NCI-H524 (cell line): ENCODE measurements at regions not wholly inside any gene's neighbourhood (a gene's known extent, or its start where the extent isn't known, plus 50 kb on each side); places are given as distances from the start of the nearest gene placed in this dataset.

Experiments
- DNase-seq, 2 experiments: peaks; one replicate each; lab custom pipeline; 2025; lab: John Stamatoyannopoulos, UW

- DNase-seq = no peak
Measured at GRCh38 chr1:112219267-112219666, 176.7 kb upstream of the CTTNBP2NL start.

DNA sequence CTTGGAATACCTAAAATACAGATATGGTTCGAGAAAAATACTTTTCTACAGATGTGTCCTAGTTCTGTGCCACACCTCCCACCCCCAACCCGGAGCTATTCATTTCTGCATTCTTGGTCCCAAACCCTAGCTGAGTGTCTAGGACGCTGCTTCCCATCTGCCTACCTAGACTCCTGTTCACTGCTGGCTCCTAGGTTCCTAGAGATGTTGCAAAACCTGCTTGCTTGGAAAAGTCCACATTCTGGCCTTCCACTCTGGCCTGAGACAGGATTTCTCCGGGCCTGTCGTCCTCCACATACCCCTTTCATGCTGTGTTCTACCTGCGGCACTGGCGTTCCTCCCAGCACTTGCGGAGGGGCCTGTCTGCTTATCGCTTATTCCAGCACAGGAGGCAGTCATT, 165.8 kb upstream of the CTTNBP2NL start:
- no peak for DNase-seq

GRCh38 chr1:112231331-112231730, 164.7 kb upstream of the CTTNBP2NL start:
- no peak for DNase-seq

- DNase-seq = no peak
Measured at GRCh38 chr1:112232848-112233247, 163.2 kb upstream of the CTTNBP2NL start.

DNA sequence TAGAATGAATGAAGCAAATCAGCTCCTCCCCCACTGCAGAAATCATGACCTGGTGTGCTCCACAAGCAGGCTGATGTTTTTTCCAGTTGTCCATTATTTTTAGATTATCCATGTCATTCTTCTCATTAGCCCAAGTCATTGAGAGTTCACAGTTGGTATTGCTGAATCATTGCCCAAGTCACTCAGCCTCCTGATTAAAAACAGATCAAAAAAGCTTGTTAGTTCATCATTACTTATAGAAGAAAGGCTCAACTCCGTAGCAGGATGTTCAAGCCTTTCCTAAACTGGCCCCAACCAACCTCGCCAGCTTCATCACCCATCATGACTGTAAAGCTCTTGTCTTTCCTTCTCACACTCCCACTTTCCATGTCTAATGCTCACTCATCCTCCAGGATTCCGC, 161.3 kb upstream of the CTTNBP2NL start:
- no peak for DNase-seq

DNA sequence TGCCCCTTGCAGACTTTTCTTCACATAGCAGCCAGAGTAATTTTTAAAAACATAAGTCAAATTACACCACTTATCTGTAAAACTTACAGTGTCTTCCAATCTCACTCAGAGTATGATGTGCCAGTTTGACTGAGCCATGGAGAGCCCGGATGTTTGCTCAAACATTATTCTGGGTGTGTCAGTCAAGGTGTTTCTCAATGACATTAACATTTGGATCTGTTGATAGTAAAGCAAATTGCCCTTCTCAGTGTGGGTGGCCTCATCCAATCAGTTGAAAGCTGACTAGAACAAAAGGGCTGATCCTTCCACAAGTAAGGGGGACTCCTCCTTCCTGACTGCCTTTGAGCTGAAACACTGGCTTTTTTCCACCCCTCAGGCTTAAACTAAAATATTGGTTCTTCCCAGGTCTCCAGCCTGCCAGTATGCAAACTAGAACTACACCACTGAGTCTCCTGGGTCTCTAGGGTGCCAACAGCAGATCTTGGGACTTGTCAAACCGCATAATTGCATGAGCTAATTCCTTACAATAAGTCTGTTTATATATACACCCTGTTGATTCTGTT, 157.9 kb upstream of the CTTNBP2NL start:
- DNase-seq = no peak

- DNase-seq = no peak
Measured at GRCh38 chr1:112239683-112240330, 156.2 kb upstream of the CTTNBP2NL start.

- DNase-seq = no peak
Measured at GRCh38 chr1:112242470-112242869, 153.5 kb upstream of the CTTNBP2NL start.

GRCh38 chr1:112244131-112244530, 151.9 kb upstream of the CTTNBP2NL start:
- DNase-seq = no peak

- no peak for DNase-seq
Measured at GRCh38 chr1:112245114-112245513, 150.9 kb upstream of the CTTNBP2NL start.

DNA sequence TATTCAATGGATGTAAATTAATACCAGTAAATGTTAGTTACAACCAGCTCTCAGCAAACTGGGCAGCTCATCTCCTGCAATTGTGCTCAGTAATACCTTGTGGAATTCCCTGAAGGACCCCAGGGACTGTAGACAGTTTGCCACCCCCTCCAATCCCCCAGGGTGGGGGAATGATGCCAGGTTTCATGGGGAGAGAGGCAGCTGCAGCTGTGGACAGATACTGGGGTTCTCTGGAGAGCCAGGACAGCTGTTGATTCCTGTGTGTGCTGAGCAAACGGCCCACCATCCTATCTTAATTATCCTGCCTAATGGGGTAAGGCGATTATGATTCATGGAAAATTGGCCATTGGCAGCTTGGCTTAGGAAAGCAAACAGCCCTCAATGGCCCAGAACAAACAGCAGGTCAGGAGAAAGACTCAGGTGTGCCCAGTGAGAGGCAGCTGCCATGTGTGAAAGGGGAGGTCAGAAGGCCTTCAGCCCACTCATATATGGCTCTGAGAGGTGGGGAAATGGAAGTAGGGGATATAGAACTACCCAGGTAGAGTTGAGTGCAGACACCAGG, 148.9 kb upstream of the CTTNBP2NL start:
- DNase-seq = peak; percentile 72 to 79

GRCh38 chr1:112247961-112248360, 148.1 kb upstream of the CTTNBP2NL start:
- no peak for DNase-seq

DNA sequence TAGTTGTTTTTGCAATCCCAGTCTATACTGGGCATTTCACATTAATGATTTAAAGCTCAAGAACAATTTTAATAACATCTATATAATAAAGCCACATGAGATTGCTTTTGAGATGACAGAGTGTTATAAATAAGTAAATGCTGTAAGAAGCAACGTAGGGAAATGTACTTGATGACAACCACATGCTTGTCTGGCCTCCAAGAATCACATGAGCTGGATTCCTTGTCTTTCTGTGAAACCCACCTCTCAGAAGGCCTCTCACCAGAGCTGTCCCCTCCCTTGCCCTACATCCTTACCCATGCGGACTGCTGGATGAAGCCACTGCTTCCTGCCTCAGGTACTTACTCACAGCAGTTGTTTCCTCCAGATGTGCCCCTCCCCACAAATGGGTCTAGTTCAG, 145.1 kb upstream of the CTTNBP2NL start:
- no peak for DNase-seq

DNA sequence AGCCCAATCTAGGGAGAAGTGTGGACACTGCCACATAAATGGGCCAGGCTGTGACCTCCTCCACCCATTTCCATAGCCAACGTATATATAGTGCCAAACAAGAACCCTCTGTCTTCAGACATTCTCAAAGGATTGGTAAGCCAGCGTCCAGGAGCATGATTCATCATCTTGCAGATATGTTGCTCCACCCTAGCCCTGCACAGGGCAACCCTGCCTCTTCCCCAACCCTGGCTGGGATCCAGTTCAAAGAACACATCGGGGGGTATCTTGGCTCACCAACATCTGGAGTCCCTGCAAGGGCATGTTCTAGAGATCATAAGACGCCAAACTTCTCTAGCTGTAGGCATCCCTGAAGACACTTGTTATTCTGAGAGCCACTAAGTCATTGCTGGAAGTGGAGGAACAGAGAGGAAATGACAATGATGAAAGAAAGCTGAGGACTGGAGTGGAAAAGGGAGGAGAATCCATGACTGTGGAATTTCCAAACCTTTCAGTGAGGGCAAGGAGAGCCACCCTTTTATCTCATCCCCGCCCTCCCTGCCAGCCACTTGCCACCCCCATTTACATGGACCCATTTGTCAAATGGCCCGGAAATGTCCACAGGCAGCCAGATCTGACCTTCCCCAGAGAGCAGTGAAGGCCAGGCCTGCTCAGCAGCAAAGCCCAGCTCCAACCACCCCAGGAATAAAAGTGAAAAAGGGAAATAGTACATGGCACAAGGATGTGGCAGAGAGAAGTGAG, 144.1 kb upstream of the CTTNBP2NL start:
- no peak for DNase-seq

DNA sequence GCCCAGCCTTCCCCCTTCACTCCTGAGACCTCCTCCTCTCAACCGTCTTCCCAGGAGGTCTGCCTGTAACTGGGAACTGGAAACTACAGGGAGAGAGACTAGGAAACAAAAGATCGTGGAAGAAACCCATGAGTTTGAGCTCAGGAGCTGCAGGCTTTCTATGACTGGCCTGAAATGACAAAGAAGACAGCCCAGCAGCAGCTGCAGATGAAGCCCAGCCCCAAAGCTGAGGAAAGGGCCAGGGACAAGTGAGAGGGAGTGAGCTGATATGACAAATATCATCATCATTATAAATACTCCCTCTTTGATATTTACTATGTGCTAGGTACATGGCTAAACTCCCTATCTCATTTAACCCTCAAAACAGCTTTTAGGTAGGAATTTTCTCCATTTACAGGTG, 142.6 kb upstream of the CTTNBP2NL start:
- DNase-seq = no peak

GRCh38 chr1:112255080-112255479, 140.9 kb upstream of the CTTNBP2NL start:
- DNase-seq = no peak

DNA sequence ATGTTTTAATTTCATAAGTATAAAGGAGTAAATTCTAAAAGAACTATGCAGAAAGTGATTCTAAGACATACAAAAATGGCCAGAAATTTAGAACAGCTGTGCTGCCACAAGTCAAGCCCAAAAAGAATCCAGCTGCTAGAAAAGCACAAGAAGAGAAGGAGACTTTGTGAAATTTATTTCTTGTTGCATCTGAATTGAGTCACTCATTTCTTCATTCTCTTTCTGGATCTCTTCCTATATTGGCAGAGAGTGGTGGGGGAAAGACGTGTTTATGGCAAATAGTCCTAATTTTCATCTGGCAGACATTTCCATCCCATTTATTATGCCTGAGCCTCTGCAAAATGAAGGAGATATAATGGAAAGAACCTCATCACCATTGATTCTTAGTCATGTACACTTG, 139.6 kb upstream of the CTTNBP2NL start:
- DNase-seq = no peak

- no peak for DNase-seq
Measured at GRCh38 chr1:112257043-112257835, 138.8 kb upstream of the CTTNBP2NL start.

DNA sequence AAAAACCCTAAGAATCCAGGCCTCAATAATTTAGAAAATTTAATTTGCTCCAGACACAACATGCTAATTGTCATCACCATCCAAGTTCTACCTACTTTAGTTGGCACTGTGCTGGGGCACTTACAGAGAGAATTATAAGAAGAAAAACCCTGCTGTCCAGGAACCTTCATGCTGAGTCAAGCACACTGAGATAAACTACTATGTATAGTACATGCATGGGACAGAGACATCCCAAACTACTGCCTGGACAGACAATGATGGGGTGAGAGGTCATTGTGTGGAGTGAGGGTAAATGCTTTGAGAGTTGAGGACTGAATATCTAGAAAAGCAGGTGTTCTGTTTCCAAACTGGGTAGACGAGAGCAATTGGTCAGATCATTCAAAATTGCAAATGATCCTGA, 135.3 kb upstream of the CTTNBP2NL start:
- DNase-seq = no peak

GRCh38 chr1:112262316-112262715, 133.7 kb upstream of the CTTNBP2NL start:
- no peak for DNase-seq

DNA sequence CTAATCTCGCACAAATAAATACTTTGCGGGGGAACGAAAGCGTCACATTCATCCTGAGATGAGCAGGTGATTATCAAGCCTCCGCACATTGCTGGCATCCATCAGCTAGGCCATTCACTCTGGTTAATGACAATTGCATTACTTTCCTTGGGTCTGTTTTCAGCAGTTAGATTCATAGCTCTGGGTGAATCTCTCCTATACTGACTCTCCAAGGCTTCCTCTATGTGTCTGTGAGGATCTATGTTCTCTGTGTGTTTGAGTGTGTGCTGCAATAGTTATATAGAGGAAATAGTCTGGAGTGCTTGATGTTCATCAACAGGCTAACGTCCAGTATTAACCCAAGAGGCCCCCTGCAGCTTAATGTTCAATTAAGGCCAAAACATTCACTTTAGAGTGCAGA, 133.0 kb upstream of the CTTNBP2NL start:
- DNase-seq = no peak

DNA sequence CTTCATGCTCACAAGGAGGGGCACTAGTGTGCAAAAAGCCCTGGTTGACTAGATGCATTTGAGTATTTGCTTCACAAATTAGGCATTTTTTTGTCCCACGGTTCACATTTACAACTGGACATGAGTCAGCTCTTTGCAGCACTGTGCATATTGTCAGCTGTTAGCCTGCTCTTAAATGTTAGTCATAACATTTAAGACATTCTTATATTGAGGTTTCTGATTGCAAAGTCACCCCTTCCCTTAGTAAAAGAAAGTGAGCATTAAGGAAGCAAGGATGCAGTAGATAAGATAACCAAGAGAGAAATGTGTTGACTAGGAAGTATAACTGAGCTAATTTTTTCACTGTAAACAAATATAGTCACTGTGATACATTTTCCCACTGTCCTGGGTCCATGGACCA, 132.6 kb upstream of the CTTNBP2NL start:
- no peak for DNase-seq
